NCI-H510A (cell line): ENCODE measurements at regions not wholly inside any gene's neighbourhood (a gene's known extent, or its start where the extent isn't known, plus 50 kb on each side); places are given as distances from the start of the nearest gene placed in this dataset.
"Not testable (repeated sequence)": the region's sequence is repeated elsewhere in the genome, so short reads cannot be mapped to it uniquely, and the experiment has no call there.

ENCODE experiments used
- DNase-seq: peaks from one replicate; lab custom pipeline; 2025; lab: John Stamatoyannopoulos, UW

DNA sequence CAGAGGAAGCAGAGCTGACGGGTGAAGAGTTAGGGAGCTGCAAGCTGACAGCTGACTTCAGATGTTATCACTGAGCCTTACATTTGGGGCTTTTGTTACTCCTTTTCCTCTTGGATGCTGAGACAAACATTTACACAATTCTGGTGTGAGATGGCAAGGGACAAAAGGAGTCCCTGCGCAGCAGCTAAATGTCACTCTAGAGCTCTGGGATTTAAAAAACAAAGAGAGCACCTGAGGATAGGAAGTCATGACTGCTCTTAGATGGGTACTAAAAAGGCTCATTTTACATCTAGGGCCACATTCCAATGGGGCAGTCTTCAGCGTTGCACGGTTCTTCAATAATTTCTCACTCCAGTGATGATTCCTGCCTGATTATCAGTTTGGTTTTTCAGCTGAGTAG, 204.5 kb downstream of the RAB38 start:
- DNase-seq = no peak

GRCh38 chr11:87967459-87967858, 207.8 kb downstream of the RAB38 start:
- no peak for DNase-seq

DNA sequence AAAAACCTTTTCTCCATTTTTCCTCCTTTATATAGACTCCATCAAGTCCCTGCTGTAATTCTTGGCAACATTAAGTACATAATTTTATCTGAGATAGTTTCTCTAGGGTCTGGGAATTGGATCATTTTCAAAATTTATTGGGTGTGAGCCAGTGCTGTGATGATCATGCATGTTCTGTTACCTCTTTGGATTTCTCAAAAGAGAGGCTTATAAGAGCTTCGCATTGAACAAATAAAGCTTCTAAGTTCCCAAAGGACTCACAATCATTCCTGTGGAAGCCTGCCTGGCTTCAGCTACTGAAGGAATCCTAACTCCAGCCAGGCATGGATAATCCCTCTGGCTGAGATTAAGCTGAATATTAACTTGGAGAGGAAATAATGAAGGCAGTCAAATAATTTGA, 208.5 kb downstream of the RAB38 start:
- no peak for DNase-seq

DNA sequence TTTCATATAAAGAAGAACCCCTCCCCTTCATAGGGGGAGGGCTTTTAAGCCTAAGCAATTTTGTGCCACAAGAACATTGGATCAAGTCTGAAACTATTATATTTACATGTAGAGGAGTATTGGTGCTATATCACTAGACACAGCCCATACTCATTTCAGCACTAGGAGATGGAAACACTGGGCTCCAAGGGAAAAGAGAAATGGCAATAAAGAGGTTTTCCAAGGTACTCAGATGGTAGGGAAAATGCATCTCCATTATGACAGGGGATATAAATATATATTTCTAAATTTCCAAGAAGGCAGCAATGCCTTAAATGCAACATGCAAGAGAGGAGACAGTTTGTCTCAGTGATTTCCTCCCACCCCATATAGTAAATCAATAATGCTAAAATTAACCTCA, 209.0 kb downstream of the RAB38 start:
- DNase-seq = no peak

GRCh38 chr11:87961606-87962005, 213.6 kb downstream of the RAB38 start:
- DNase-seq = no peak

GRCh38 chr11:87957961-87958360, 217.3 kb downstream of the RAB38 start:
- no peak for DNase-seq

DNA sequence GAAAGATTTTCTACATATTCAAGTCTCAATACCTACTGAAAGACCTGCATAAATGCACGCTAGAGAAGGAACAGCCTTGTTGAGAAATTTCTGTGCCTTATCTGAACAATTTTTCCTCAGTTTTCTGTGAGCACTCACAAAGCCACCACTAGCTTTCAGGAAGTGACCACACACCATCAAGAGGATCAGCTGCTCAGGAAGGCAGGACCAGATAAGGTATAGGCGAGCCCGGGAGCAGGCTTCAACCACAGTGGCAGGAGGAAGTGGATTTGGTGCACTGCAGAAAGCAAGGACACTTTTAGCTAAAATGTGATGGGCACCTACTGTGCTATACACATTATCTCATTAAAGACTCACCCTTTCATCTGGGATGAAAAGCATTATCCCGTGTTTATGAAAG, 220.8 kb downstream of the RAB38 start:
- DNase-seq = no peak

GRCh38 chr11:87942786-87943185, 232.5 kb downstream of the RAB38 start:
- DNase-seq = no peak

GRCh38 chr11:87934182-87934581, 241.1 kb downstream of the RAB38 start:
- DNase-seq = no peak

GRCh38 chr11:87926250-87926970, 248.8 kb downstream of the RAB38 start:
- no peak for DNase-seq

DNA sequence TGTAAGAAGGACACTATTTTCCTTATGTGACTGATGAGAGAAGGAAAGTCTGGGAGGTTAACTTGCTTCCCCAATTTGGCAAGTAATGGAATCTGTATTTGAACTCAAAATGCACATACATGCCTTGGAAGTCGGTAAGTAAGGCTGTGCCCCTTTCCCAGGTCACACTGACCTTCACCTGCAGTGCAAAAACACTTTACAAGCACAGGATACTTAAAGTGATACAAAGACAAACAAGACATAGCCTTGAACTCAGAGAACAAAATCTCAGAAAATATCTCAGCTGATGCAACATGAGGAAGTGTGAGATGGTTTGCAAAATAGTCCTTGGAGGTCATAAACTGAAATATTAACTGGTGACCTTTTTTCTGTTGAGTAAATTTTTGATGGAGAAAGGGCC, 251.1 kb downstream of the RAB38 start:
- no peak for DNase-seq

GRCh38 chr11:87917111-87917510, 258.1 kb downstream of the RAB38 start:
- DNase-seq = no peak

- no peak for DNase-seq
Measured at GRCh38 chr11:87909178-87909577, 266.1 kb downstream of the RAB38 start.

- no peak for DNase-seq
Measured at GRCh38 chr11:87908086-87908485, 267.2 kb downstream of the RAB38 start.

GRCh38 chr11:87903345-87903744, 271.9 kb downstream of the RAB38 start:
- no peak for DNase-seq

DNA sequence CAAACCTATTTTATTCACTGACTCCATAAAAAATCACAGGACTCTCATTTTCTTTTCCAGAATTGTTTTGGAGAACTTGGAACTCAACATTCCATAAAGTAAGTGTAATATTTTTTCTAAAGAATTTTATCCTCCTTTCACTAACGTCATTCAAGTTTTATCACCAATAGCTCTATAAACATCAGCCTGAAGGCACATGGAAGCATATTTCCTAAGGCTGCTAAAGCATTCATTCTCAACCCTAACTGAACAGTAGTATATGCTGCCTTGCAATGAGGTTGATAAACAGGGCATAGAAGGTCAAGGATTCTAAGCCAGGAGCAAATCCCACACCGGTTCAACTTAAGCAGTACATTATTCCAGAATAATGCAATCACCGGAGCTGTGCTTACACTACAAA, 273.9 kb downstream of the RAB38 start:
- DNase-seq = no peak

DNA sequence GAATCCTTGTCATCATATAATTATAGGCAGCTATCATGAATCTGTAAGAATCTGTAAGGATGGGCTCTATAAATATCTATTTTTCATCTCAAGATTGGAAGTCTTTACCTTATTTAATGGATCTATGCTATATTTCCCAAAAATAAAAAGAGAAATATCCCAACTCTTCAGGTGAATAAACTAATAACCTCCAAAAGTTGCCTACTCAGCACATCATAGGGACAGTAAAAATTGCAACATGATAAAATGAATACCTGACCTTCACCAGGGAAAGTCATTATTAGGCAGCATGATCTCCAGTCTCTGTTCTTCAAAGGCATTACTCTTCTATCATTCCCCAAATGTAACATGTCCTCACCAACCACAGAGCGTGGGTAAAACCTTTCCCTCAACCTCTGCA, 277.3 kb downstream of the RAB38 start:
- no peak for DNase-seq

- DNase-seq = no peak
Measured at GRCh38 chr11:87897071-87897470, 278.2 kb downstream of the RAB38 start.

DNA sequence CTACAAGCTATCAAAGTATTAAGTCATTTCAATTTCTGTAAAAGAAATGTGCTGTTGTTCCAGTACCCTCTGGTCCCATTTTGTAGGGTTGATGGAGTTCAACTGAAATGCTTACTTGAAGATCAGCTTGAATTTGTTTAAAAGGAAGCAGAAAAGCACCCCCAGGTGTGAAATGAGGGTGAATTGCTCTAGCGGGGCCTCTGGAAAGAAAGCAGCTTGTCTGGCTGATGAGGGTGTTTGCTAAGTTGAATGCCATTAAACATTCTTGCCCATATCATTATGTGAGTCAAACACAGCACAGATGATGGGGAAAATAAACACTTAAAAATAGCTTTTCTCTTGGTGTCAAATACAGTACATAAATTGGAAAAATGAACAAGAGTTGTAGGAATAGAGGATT, 280.3 kb downstream of the RAB38 start:
- DNase-seq = no peak

DNA sequence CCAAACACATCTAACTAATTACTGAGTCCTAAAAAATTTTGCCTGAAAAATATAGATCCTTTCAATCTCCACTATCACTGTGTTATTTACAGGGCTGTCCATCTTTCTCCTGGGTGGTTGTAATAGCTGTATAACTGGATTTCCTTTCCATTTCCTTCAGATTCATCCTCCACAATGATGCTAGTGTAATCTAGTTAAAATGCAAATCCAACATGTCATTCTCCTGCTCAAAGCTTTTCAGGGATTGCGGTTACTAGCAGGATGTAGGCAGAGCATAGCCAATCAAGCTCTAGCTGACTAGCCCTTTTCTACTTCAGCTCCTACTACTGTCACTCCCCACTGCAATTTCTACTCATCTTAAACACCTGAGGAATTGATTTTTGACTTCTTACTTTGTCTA, 283.0 kb downstream of the RAB38 start:
- DNase-seq = no peak

- DNase-seq = no peak
Measured at GRCh38 chr11:87889126-87889525, 286.1 kb downstream of the RAB38 start.

GRCh38 chr11:87885084-87885483, 290.2 kb downstream of the RAB38 start:
- not testable (repeated sequence) for DNase-seq

- no peak for DNase-seq
Measured at GRCh38 chr11:87879118-87879517, 296.1 kb downstream of the RAB38 start.

- no peak for DNase-seq
Measured at GRCh38 chr11:87878373-87878825, 296.8 kb downstream of the RAB38 start.
